Trophoblast cell (in vitro differentiated cells and primary cell): ENCODE measurements at regions not wholly inside any gene's neighbourhood (a gene's known extent, or its start where the extent isn't known, plus 50 kb on each side); places are given as distances from the start of the nearest gene placed in this dataset.
A peak's percentile ranks its signal among the peaks of the same experiment; 100 is the strongest.

Experiments
- DNase-seq, 2 donors: peaks; one replicate each; pipeline ENCODE4 v3.0.0-alpha.2; 2016
- H2AFZ ChIP-seq: 2 replicates; pipeline ENCODE4 v1.6.1; 2013; ENCODE audit warnings: low read length, moderate library complexity, mild to moderate bottlenecking; ENCODE audit not compliant: insufficient read depth, poor library complexity
- H2AK5ac ChIP-seq: 2 replicates; pipeline ENCODE4 v1.6.1; 2013; ENCODE audit warnings: mild to moderate bottlenecking, low read length
- H2BK120ac ChIP-seq: 2 replicates; pipeline ENCODE4 v1.6.1; 2013; ENCODE audit warnings: low read length, mild to moderate bottlenecking, moderate library complexity; ENCODE audit not compliant: insufficient read depth, poor library complexity
- H2BK12ac ChIP-seq: 2 replicates; pipeline ENCODE4 v1.6.1; 2013; ENCODE audit warnings: mild to moderate bottlenecking, low read length, moderate library complexity
- H2BK5ac ChIP-seq: 2 replicates; pipeline ENCODE4 v1.6.1; 2013; ENCODE audit warnings: low read length, low read depth, moderate library complexity, mild to moderate bottlenecking; ENCODE audit not compliant: poor library complexity
- H3K14ac ChIP-seq: 2 replicates; pipeline ENCODE4 v1.6.1; 2013; ENCODE audit warnings: mild to moderate bottlenecking, low read length
- H3K18ac ChIP-seq: 2 replicates; pipeline ENCODE4 v1.6.1; 2013; ENCODE audit warnings: mild to moderate bottlenecking, low read length
- H3K23ac ChIP-seq: 2 replicates; pipeline ENCODE4 v1.6.1; 2013; ENCODE audit warnings: low read length
- H3K27ac ChIP-seq: 2 replicates; pipeline ENCODE4 v1.5.1; 2013; ENCODE audit warnings: low read depth, mild to moderate bottlenecking, inconsistent platforms, low read length, moderate library complexity
- H3K27me3 ChIP-seq: 2 replicates; pipeline ENCODE4 v1.6.1; 2013; ENCODE audit warnings: inconsistent platforms, mild to moderate bottlenecking, low read length, moderate library complexity; ENCODE audit not compliant: insufficient read depth
- H3K36me3 ChIP-seq, 2 experiments: 1 replicate in 1 of 2; 2 replicates in 1 of 2; pipeline ENCODE4 v1.6.1; 2013; ENCODE audit warnings: low read length in 2 of 2, mild to moderate bottlenecking in 2 of 2, moderate library complexity in 1 of 2; ENCODE audit not compliant: insufficient read depth in 2 of 2, control insufficient read depth in 1 of 2
- H3K4ac ChIP-seq: 2 replicates; pipeline ENCODE4 v1.6.1; 2013; ENCODE audit warnings: low read depth, mild to moderate bottlenecking, low read length, moderate library complexity
- H3K4me1 ChIP-seq, 2 experiments: 1 replicate in 1 of 2; 2 replicates in 1 of 2; pipeline ENCODE4 v1.6.1; 2013; ENCODE audit warnings: low read length in 2 of 2, mild to moderate bottlenecking in 2 of 2, moderate library complexity in 1 of 2; ENCODE audit not compliant: insufficient read depth in 2 of 2, control insufficient read depth in 1 of 2
- H3K4me2 ChIP-seq: 2 replicates; pipeline ENCODE4 v1.6.1; 2013; ENCODE audit warnings: inconsistent platforms, mild to moderate bottlenecking, low read length, moderate library complexity
- H3K4me3 ChIP-seq: 2 replicates; pipeline ENCODE4 v1.5.1; 2013; ENCODE audit warnings: mild to moderate bottlenecking, low read depth, low read length, inconsistent platforms
- H3K79me1 ChIP-seq: one replicate; pipeline ENCODE4 v1.6.1; 2013; ENCODE audit warnings: low read length
- H3K79me2 ChIP-seq: 2 replicates; pipeline ENCODE4 v1.6.1; 2013; ENCODE audit warnings: low read length, mild to moderate bottlenecking; ENCODE audit not compliant: control insufficient read depth, insufficient read depth, poor library complexity
- H3K9ac ChIP-seq: 2 replicates; pipeline ENCODE4 v1.6.1; 2013; ENCODE audit warnings: mild to moderate bottlenecking, low read length
- H3K9me3 ChIP-seq: 2 replicates; pipeline ENCODE4 v1.6.1; 2013; ENCODE audit warnings: low read depth, mild to moderate bottlenecking, control low read depth, inconsistent platforms, low read length; ENCODE audit not compliant: insufficient read depth
- H4K12ac ChIP-seq: 2 replicates; pipeline ENCODE4 v1.6.1; 2013; ENCODE audit warnings: low read depth, mild to moderate bottlenecking, low read length, moderate library complexity
- H4K8ac ChIP-seq: 2 replicates; pipeline ENCODE4 v1.6.1; 2013; ENCODE audit warnings: low read depth, mild to moderate bottlenecking, low read length, moderate library complexity
- H4K91ac ChIP-seq: one replicate; pipeline ENCODE4 v1.6.1; 2013; ENCODE audit warnings: low read depth, mild to moderate bottlenecking, low read length, moderate library complexity
- WGBS: extraction: QIAGEN DNeasy Blood & Tissue Kit; methylation state at CpG from one replicate; pipeline ENCODE4 v1.1.7; 2013; ENCODE audit warnings: missing lambda C conversion rate; ENCODE audit not compliant: insufficient read length, insufficient coverage; ENCODE audit errors: extremely low coverage; 5-methylcytosine and 5-hydroxymethylcytosine counted together

DNA sequence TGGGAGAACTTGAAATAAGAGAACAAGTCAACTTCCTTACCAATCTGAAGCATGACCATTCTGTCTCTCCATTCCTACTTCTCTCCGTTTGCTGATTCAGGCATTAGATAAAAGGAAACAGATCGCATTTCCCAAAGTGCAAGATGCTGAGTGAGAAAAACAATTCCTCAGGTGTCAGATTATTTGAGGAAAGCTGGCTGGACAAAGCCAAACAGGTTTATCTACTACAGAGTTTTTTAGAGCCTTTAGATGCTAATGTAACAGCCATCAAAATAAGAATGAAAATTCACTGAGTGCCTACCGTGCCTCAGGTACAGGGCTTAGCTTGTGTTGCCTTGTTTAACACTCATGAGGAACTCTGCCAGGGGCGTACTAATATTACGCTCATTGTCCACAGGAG is 135.9 kb upstream of the MBL2 start:
- no peaks in the 10 kb centered on the region for H3K9me3 ChIP-seq
- no peak overlapping the region for H2BK12ac ChIP-seq
- H4K8ac ChIP-seq: no peak overlapping the region
- DNase-seq: peak; percentile 0 to 63
- no peaks in the 10 kb centered on the region for H3K79me2 ChIP-seq
- H2BK120ac ChIP-seq: no peak overlapping the region
- H3K23ac ChIP-seq: no peak overlapping the region
- no peak overlapping the region for H4K91ac ChIP-seq
- no peak overlapping the region for H3K4me2 ChIP-seq
- no peak overlapping the region for H3K18ac ChIP-seq
- H3K27me3 ChIP-seq: no peaks in the 10 kb centered on the region
- H3K14ac ChIP-seq: no peak overlapping the region
- no peak overlapping the region for H3K27ac ChIP-seq
- no peak overlapping the region for H2AK5ac ChIP-seq
- H3K4ac ChIP-seq: no peak overlapping the region
- no peaks in the 10 kb centered on the region for H3K79me1 ChIP-seq
- no peak overlapping the region for H3K4me3 ChIP-seq
- H2AFZ ChIP-seq: no peak overlapping the region
- H3K4me1 ChIP-seq: no peaks in the 10 kb centered on the region
- WGBS: no CpG with 5 or more reads among the region's 5 CpGs
- H2BK5ac ChIP-seq: no peak overlapping the region
- H4K12ac ChIP-seq: no peak overlapping the region
- H3K9ac ChIP-seq: no peak overlapping the region
- no peaks in the 10 kb centered on the region for H3K36me3 ChIP-seq

DNA sequence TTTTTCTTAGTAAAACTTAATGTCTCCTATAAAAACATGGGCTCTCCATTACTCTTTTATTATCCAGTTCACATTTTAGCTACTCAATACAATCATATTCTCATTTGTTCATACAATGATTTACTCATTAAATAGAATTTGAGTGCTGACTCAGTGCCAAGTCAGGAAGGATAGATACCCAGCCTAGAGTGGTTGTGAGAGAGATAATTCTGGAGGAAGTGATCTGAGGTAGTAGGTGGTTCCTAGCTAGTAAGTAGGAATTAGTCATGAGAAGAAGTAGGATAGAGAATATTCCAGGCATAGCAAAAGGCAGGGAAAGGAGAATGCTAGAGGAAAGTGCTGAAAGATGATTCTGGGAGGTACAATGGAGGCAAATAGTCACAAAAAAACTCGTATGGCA is 133.5 kb upstream of the MBL2 start:
- no peak overlapping the region for H3K4ac ChIP-seq
- no peak overlapping the region for H3K23ac ChIP-seq
- H3K4me3 ChIP-seq: no peak overlapping the region
- no peak overlapping the region for H4K91ac ChIP-seq
- WGBS: no CpG with 5 or more reads among the region's 1 CpG
- no peak overlapping the region for H2AFZ ChIP-seq
- no peak overlapping the region for H3K18ac ChIP-seq
- H3K27me3 ChIP-seq: no peaks in the 10 kb centered on the region
- H3K79me1 ChIP-seq: no peaks in the 10 kb centered on the region
- H2BK12ac ChIP-seq: no peak overlapping the region
- no peak overlapping the region for H4K12ac ChIP-seq
- H3K36me3 ChIP-seq: no peaks in the 10 kb centered on the region
- H2BK5ac ChIP-seq: no peak overlapping the region
- no peak overlapping the region for H4K8ac ChIP-seq
- H3K9ac ChIP-seq: no peak overlapping the region
- H3K79me2 ChIP-seq: no peaks in the 10 kb centered on the region
- no peaks in the 10 kb centered on the region for H3K4me1 ChIP-seq
- H2AK5ac ChIP-seq: no peak overlapping the region
- no peak overlapping the region for H2BK120ac ChIP-seq
- no peak overlapping the region for H3K27ac ChIP-seq
- no peaks in the 10 kb centered on the region for H3K9me3 ChIP-seq
- H3K4me2 ChIP-seq: no peak overlapping the region
- DNase-seq: no peak
- H3K14ac ChIP-seq: no peak overlapping the region

DNA sequence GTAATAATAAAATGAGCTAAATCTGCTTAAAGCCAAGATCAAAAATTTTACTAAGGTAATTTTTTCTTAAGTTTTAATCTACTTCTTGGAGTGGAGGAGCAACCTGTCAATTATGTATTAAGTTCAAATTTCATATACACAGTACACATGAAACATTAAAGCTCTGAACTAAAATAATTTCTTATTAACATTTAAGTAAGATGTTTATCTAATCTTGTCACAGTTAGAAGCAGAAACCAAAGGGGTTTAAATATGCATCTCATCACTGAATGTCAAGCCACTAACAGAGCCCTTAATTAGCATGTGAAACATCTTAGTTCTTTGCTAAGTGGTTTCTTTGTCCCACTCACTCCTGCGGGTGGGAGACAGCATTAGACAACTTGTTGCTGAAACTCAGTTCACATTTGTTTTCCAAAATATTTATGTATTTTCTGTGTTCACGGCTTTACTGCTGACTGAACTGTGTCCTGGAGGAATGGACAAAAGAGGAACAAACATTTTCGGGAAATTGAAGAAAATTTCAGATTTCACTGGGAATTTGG is 130.9 kb upstream of the MBL2 start:
- H3K14ac ChIP-seq: no peak overlapping the region

DNA sequence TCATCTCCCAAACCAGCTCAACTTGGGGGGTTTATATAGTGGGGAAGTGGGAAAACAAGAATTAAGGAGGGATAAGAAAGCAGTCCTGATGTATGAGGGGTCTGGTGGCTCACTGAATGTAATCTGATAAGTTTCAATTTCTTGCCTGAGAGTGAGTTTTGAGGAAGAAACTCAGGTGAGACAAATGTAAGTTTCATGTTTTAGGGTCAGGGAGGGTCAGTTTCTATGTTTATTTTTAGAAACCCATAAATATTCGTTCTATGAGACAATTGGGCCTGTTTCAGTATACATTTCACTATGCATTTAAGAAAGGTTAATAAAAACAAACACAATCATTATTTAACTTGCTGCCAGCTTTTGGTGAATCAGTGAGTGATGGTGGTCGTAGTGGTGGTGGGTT is 128.0 kb upstream of the MBL2 start:
- Histone ChIP-seq H3K27ac (no peak overlapping the region), H3K79me1 (no peaks in the 10 kb centered on the region), H2AFZ (no peak overlapping the region), H3K14ac (no peak overlapping the region), H4K91ac (no peak overlapping the region), H3K4ac (no peak overlapping the region), H3K9ac (no peak overlapping the region), H3K79me2 (no peaks in the 10 kb centered on the region), H3K23ac (no peak overlapping the region), H2BK5ac (no peak overlapping the region), H3K27me3 (no peaks in the 10 kb centered on the region), H3K18ac (no peak overlapping the region), H2BK12ac (no peak overlapping the region), H2AK5ac (no peak overlapping the region), H4K8ac (no peak overlapping the region), H3K9me3 (no peaks in the 10 kb centered on the region), H4K12ac (no peak overlapping the region), H3K36me3 (no peaks in the 10 kb centered on the region), H3K4me3 (no peak overlapping the region), H2BK120ac (no peak overlapping the region), H3K4me1 (no peaks in the 10 kb centered on the region), H3K4me2 (no peak overlapping the region)
- no peak for DNase-seq
- WGBS: no CpG with 5 or more reads among the region's 2 CpGs

More for the DNA sequence above, 130.9 kb upstream of the MBL2 start:
- Histone ChIP-seq H3K27me3 (no peaks in the 10 kb centered on the region), H3K4ac (no peak overlapping the region), H2AFZ (no peak overlapping the region), H2BK120ac (no peak overlapping the region), H3K36me3 (no peaks in the 10 kb centered on the region), H2BK5ac (no peak overlapping the region), H2BK12ac (no peak overlapping the region), H4K12ac (no peak overlapping the region), H3K23ac (no peak overlapping the region), H3K4me2 (no peak overlapping the region), H4K8ac (no peak overlapping the region), H3K79me2 (no peaks in the 10 kb centered on the region), H3K9ac (no peak overlapping the region), H3K79me1 (no peaks in the 10 kb centered on the region), H3K4me1 (no peaks in the 10 kb centered on the region), H3K18ac (no peak overlapping the region), H2AK5ac (no peak overlapping the region), H4K91ac (no peak overlapping the region), H3K9me3 (no peaks in the 10 kb centered on the region), H3K27ac (no peak overlapping the region), H3K4me3 (no peak overlapping the region)
- WGBS: no CpG with 5 or more reads among the region's 3 CpGs
- DNase-seq: no peak
